Uterus (tissue), 3 donors: ENCODE measurements at regions not wholly inside any gene's neighbourhood (a gene's known extent, or its start where the extent isn't known, plus 50 kb on each side); places are given as distances from the start of the nearest gene placed in this dataset.

Experiments used
- DNase-seq, 2 donors: peaks; one replicate each; pipeline ENCODE4 v3.0.0-alpha.2; 2019 to 2020
- H3K27ac ChIP-seq, 2 donors: fragments of 200-600 bp; sonication (generic); 1 replicate in 1 of 2; 2 replicates in 1 of 2; pipeline ENCODE4 v1.5.1; 2016 to 2018
- H3K27me3 ChIP-seq, 2 donors: fragments of 200-600 bp; sonication (generic); one replicate each; pipeline ENCODE4 v1.5.1; 2018 to 2019; ENCODE audit warnings: control low read depth in 1 of 2
- H3K36me3 ChIP-seq, 2 donors: fragments of 200-600 bp; sonication (generic); one replicate each; pipeline ENCODE4 v1.5.1; 2019; ENCODE audit warnings: control low read depth in 1 of 2
- H3K4me1 ChIP-seq, 2 donors: fragments of 200-600 bp; sonication (generic); one replicate each; pipeline ENCODE4 v1.5.1; 2018 to 2019; ENCODE audit warnings: control low read depth in 1 of 2
- H3K4me3 ChIP-seq, 2 donors: fragments of 200-600 bp; sonication (generic); 1 replicate in 1 of 2; 2 replicates in 1 of 2; pipeline ENCODE4 v1.5.1; 2018 to 2019; ENCODE audit warnings: mild to moderate bottlenecking in 1 of 2
- H3K9me3 ChIP-seq, 2 donors: fragments of 200-600 bp; sonication (generic); one replicate each; pipeline ENCODE4 v1.5.1; 2019; ENCODE audit warnings: control low read depth in 1 of 2
- CTCF ChIP-seq, 4 experiments: fragments of 200-600 bp in 2 of 4; fragments of 450-650 bp in 2 of 4; sonication (generic) in 2 of 4; IDR thresholded peaks; one replicate each; pipeline ENCODE4 v1.5.1; 2016 to 2019; ENCODE audit warnings: antibody characterized with exemption in 4 of 4, mild to moderate bottlenecking in 2 of 4, moderate library complexity in 1 of 4
- POLR2A ChIP-seq, 2 donors: fragments of 450-650 bp; IDR thresholded peaks; one replicate each; pipeline ENCODE4 v1.6.1; 2016; ENCODE audit warnings: antibody characterized with exemption in 2 of 2, mild to moderate bottlenecking in 1 of 2, moderate library complexity in 1 of 2
- intact Hi-C: fragments of 100-400 bp; cut with DNase I; formaldehyde crosslinking; loops from one replicate; pipeline ENCODE4 v1.15.1; 2023; ENCODE audit warnings: low total_unique reads
- donor health status: DM: yes; HTN: yes; CAD: no.

DNA sequence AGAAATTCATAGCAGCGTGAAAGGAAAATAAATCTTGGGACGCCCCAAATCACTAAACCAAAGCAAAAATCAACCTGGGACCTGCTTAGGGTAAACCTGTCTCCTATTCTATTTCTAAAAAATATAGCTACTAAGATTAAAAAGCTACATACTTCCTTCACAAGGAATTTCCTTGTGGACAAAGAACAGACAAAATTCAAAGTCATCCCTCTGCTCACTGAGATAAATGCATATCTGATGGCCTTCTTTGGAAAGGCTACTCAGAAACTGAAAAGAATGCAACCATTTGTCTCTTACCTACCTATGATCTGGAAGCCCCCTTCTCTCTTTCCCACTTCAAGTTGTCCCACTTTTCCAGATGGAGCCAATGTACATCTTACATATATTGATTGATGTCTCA is 93.0 kb upstream of the CNOT2 start:
- no peaks in the 10 kb centered on the region for H3K36me3 ChIP-seq
- TF ChIP-seq CTCF (IDR thresholded peaks at IDR 0.05) (no peak), POLR2A (IDR thresholded peaks at IDR 0.05) (no peak)
- intact Hi-C loops = no loop called here
- H3K4me1 ChIP-seq = no peaks in the 10 kb centered on the region
- no peak for DNase-seq
- H3K27me3 ChIP-seq = no peaks in the 10 kb centered on the region
- no peaks in the 10 kb centered on the region for H3K9me3 ChIP-seq
- H3K4me3 ChIP-seq = no peak overlapping the region
- no peak overlapping the region for H3K27ac ChIP-seq

- no peak overlapping the region for H3K27ac ChIP-seq
- H3K4me1 ChIP-seq = no peaks in the 10 kb centered on the region
- H3K9me3 ChIP-seq = no peaks in the 10 kb centered on the region
- no peaks in the 10 kb centered on the region for H3K27me3 ChIP-seq
- TF ChIP-seq CTCF (IDR thresholded peaks at IDR 0.05) (no peak), POLR2A (IDR thresholded peaks at IDR 0.05) (no peak)
- DNase-seq = no peak
- no peak overlapping the region for H3K4me3 ChIP-seq
- intact Hi-C loops = no loop called here
- no peaks in the 10 kb centered on the region for H3K36me3 ChIP-seq
These were observed 91.2 kb upstream of the CNOT2 start for GRCh38 chr12:70151993-70152392.

DNA sequence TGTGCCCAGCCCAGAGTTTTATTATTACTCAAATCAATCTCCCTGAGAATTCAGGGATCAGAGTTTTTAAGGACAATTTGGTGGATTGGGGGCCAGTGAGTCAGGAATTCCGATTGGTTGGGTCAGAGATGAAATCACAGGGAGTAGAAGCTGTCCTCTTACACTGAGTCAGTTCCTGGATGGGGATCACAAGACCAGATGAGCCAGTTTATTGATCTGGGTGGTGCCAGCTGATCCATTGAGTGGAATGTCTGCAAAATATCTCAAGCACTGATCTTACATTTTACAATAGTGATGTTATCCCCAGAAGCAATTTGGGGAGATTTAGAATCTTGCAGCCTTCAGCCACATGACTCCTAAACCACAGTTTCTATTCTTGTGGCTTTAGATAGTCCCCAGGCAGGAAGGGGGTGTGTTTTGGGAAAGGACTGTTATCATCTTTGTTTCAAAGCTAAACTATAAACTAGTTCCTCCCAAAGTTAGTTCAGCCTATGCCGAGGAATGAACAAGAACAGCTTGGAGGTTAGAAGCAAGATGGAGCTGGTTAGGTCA is 89.1 kb upstream of the CNOT2 start:
- intact Hi-C loops = no loop called here

DNA sequence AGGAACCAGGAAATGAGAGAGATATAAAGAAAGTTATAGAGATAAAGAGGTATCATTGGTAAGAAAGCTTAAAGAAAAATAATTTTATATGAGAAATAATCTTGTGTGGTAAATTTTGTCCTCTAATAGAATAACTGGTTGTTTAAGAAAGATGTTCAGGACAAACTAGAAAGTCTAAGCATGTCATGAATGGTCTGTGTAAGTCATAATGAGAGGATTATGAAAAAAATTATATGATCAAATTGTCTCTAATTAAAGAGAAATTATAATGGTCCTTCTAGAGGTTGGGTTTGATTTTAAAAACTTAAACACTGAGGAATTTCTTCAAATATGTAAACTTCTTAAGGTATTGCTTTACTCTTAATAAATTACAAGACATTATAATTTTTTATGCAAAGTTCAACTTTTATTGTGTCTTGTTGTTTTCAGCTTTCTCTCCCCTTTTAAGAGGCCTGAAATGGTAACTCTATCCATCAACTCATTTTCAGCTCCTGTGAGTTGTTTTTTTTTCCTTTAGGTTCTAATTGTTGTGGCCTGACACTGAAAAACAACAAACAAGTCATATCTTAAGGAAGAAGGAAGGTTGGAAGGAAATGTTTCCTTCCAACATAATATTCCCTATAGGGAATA is 88.2 kb upstream of the CNOT2 start:
- no peak overlapping the region for H3K27ac ChIP-seq
- TF ChIP-seq CTCF (IDR thresholded peaks at IDR 0.05) (no peak), POLR2A (IDR thresholded peaks at IDR 0.05) (no peak)
- no peaks in the 10 kb centered on the region for H3K4me1 ChIP-seq
- H3K36me3 ChIP-seq = no peaks in the 10 kb centered on the region
- no peak overlapping the region for H3K4me3 ChIP-seq
- no peaks in the 10 kb centered on the region for H3K27me3 ChIP-seq
- H3K9me3 ChIP-seq = no peaks in the 10 kb centered on the region
- DNase-seq = no peak
- intact Hi-C loops = no loop called here

More for the DNA sequence above, 89.1 kb upstream of the CNOT2 start:
- no peaks in the 10 kb centered on the region for H3K4me1 ChIP-seq
- no peaks in the 10 kb centered on the region for H3K36me3 ChIP-seq
- H3K27ac ChIP-seq = no peak overlapping the region
- no peaks in the 10 kb centered on the region for H3K27me3 ChIP-seq
- no peak for DNase-seq
- TF ChIP-seq POLR2A (IDR thresholded peaks at IDR 0.05) = no peak
- TF ChIP-seq CTCF (IDR thresholded peaks at IDR 0.05) = no peak
- H3K4me3 ChIP-seq = no peak overlapping the region
- H3K9me3 ChIP-seq = no peaks in the 10 kb centered on the region

DNA sequence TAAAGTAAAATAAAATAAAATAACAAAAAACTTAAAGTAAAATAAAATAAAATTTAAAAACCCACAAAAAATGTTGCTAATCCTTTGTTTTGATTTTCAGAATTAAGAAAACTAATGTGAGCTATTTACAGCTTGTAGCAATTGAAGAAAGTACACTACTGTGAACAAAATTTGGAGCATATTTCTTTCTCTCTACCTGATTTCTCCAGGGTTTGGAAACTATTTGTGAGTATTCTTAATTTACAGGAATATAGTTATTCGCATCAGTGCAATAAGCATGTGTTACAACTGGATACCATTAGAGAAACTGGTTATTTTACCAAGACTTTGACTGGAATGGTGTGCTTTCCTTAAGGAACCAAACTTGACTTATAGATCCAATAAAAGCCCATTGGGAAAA is 86.1 kb upstream of the CNOT2 start:
- Histone ChIP-seq H3K9me3 (no peaks in the 10 kb centered on the region), H3K36me3 (no peaks in the 10 kb centered on the region), H3K4me3 (no peak overlapping the region), H3K4me1 (no peaks in the 10 kb centered on the region), H3K27me3 (no peaks in the 10 kb centered on the region), H3K27ac (no peak overlapping the region)
- intact Hi-C loops = no loop called here
- TF ChIP-seq POLR2A (IDR thresholded peaks at IDR 0.05) (no peak), CTCF (IDR thresholded peaks at IDR 0.05) (no peak)
- DNase-seq = no peak
